ENCODE measurements at regions not wholly inside any gene's neighbourhood (a gene's known extent, or its start where the extent isn't known, plus 50 kb on each side); places are given as distances from the start of the nearest gene placed in this dataset.

GRCh38 chr7:45978010-45978681 is 57.1 kb upstream of the IGFBP3 start:
- H4K91ac ChIP-seq (ENCODE audit: insufficient read depth, low read depth, low read length), result peak overlapping the region; percentile 100
- no peaks in the 10 kb centered on the region for H3K36me3 ChIP-seq (ENCODE audit: control insufficient read depth, insufficient read depth, low read length)
- peak overlapping the region; percentile 97; the same call in 2 of the 3 replicates for H2BK15ac ChIP-seq (ENCODE audit: low read depth, low read length)
- in situ Hi-C loops (cut with MboI; ENCODE audit: low sequenced_read_pairs) (no loop called here), intact Hi-C loops (cut with micrococcal nuclease) (loop anchor here (5.0 kb wide), 1 partner anchor 169 kb away; no protein-coding TSS in a partner anchor), dilution Hi-C loops (cut with HindIII; ENCODE audit: low sequenced_read_pairs, unreplicated experiment) (no loop called here)
- H2BK5ac ChIP-seq (ENCODE audit: low read depth, low read length, poor library complexity, severe bottlenecking), result peak overlapping the region; percentile 98
- H3K79me1 ChIP-seq (ENCODE audit: low read depth in 1 of 2, low read length in 2 of 2), result peaks cover 0 to 11% of the 10 kb centered on the region in 2 experiments; a peak in 1 of 4 replicates
- peak overlapping the region; percentile 96; the same call in 1 of the 2 replicates for H4K5ac ChIP-seq (ENCODE audit: low read depth, low read length)
- H2AK9ac ChIP-seq (replicated peaks; ENCODE audit: low read depth, low read length, poor library complexity), result peak overlapping the region; percentile 75
- ChIA-PET CTCF (no interaction called here), POLR2A (ENCODE audit: unreplicated experiment) (no interaction called here)
- no peak overlapping the region for H3K4me3 ChIP-seq (ENCODE audit: insufficient read depth, low read depth, low read length)
- peak overlapping the region; percentile 100 for H2BK20ac ChIP-seq (ENCODE audit: low read depth, low read length)
- peak overlapping the region; percentile 24 for H3K4me2 ChIP-seq (ENCODE audit: low read depth, low read length)
- H4K8ac ChIP-seq (ENCODE audit: low read depth in 2 of 2, low read length in 2 of 2), result peak overlapping the region; percentile 96 to 99
- no peaks in the 10 kb centered on the region for H4K20me1 ChIP-seq (ENCODE audit: insufficient read depth, low read length)
- peaks cover 31% of the 10 kb centered on the region for H3K9me1 ChIP-seq (ENCODE audit: insufficient read depth, low read length)
- peaks cover 36% of the 10 kb centered on the region for H3K4me1 ChIP-seq (ENCODE audit: control insufficient read depth, insufficient read depth, low read length)
- peak overlapping the region; percentile 99 for H3K18ac ChIP-seq (ENCODE audit: low read depth, low read length)
- peak overlapping the region; percentile 96 for H3K14ac ChIP-seq (replicated peaks; ENCODE audit: low read depth, low read length)
- H3K27ac ChIP-seq (ENCODE audit: insufficient read depth, low read length), result peak overlapping the region; percentile 96
- peak; percentile 99 for DNase-seq
- H3K9me3 ChIP-seq (ENCODE audit: control insufficient read depth, insufficient read depth, low read length), result peaks cover 4% of the 10 kb centered on the region; the same call in 1 of the 2 replicates
- H3K4ac ChIP-seq (ENCODE audit: low read depth, low read length), result peak overlapping the region; percentile 99
- H2AFZ ChIP-seq (replicated peaks; ENCODE audit: low read length, poor library complexity), result peak overlapping the region; percentile 67
- no CpG with 5 or more reads among the region's 11 CpGs for WGBS, 2 experiments (ENCODE audit: extremely low coverage in 2 of 2, insufficient read length in 1 of 2)
- no TSS peak for BruUV-seq (replicated peaks)
- peak overlapping the region; percentile 97 for H3K23ac ChIP-seq (ENCODE audit: low read depth, low read length)
- peak overlapping the region; percentile 100 for H2BK120ac ChIP-seq (ENCODE audit: low read depth, low read length)
- ATAC-seq (ENCODE audit: low read depth), result peak; percentile 80
- H3K56ac ChIP-seq (ENCODE audit: extremely low read depth, insufficient read depth, low read length), result peak overlapping the region; percentile 98
- H3K27me3 ChIP-seq (ENCODE audit: control insufficient read depth, insufficient read depth, low read length), result no peaks in the 10 kb centered on the region
- peak overlapping the region; percentile 68; the same call in 1 of the 2 replicates for H3K9ac ChIP-seq (ENCODE audit: low read depth, low read length)
- peak overlapping the region; percentile 84 for H2AK5ac ChIP-seq (ENCODE audit: low read depth, low read length)
- TF ChIP-seq ELK1 (IDR thresholded peaks at IDR 0.05; ENCODE audit: borderline replicate concordance, low read depth, low read length) (no peak), USF2 (IDR thresholded peaks at IDR 0.05; ENCODE audit: low read depth, low read length) (no peak), MAFK (IDR thresholded peaks at IDR 0.05; ENCODE audit: low read depth, low read length) (peak; percentile 83), CHD1 (IDR thresholded peaks at IDR 0.05; ENCODE audit: low read depth, low read length) (peak; percentile 87), CEBPB (IDR thresholded peaks at IDR 0.05; ENCODE audit: low read depth, low read length) (peak; percentile 97), CTCF (conservative IDR thresholded peaks at IDR 0.05; ENCODE audit: low read depth, low read length) (no peak; the same call in 1 of the 2 replicates), MAZ (IDR thresholded peaks at IDR 0.05; ENCODE audit: borderline replicate concordance, low read depth, low read length) (0 out of 2 replicates have a peak, but pooled peaks have one; percentile 7), NFE2L2 (IDR thresholded peaks at IDR 0.05; ENCODE audit: low read depth, low read length) (peak; percentile 98), RAD21 (IDR thresholded peaks at IDR 0.05; ENCODE audit: low read length) (peak; percentile 31), MXI1 (IDR thresholded peaks at IDR 0.05; ENCODE audit: borderline replicate concordance, low read depth, low read length) (peak; percentile 67; the same call in 1 of the 2 replicates), SMC3 (IDR thresholded peaks at IDR 0.05; ENCODE audit: low read depth, low read length) (no peak), RFX5 (IDR thresholded peaks at IDR 0.05; ENCODE audit: low read depth, low read length) (no peak), POLR2A (IDR thresholded peaks at IDR 0.05; ENCODE audit: low read depth, low read length) (peak; percentile 57; the same call in 1 of the 2 replicates), RCOR1 (IDR thresholded peaks at IDR 0.05; ENCODE audit: insufficient replicate concordance, low read length) (peak; percentile 17)

All from IMR-90 (cell line).